DMS53 treated with DMSO at 0.1 percent for 48 hours (cell line): ENCODE measurements at regions not wholly inside any gene's neighbourhood (a gene's known extent, or its start where the extent isn't known, plus 50 kb on each side); places are given as distances from the start of the nearest gene placed in this dataset.
"Not testable (repeated sequence)": the region's sequence is repeated elsewhere in the genome, so short reads cannot be mapped to it uniquely, and the experiment has no call there.

Source experiments
- DNase-seq: peaks from one replicate; lab custom pipeline; 2025; ENCODE audit not compliant: unreplicated experiment; lab: John Stamatoyannopoulos, UW

DNA sequence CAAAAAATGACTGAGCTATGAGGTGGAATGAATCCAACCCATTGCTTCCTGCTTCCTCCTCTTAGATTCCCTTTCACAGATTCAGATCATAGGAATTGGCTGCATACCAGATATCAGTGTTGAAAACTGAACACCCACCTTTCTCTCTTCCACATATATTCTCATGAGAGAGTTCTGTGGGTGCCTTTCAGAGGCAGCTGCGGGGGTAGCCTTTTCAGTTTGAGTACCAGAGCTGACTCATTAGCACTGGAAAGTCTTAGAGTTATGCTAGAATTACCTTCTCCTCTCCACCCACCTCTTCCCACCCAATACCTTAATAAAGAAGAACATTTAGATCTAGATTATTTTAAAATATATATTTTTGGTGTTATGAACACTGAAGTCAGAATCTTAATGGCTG, 495.4 kb upstream of the SEL1L start:
- no peak for DNase-seq

DNA sequence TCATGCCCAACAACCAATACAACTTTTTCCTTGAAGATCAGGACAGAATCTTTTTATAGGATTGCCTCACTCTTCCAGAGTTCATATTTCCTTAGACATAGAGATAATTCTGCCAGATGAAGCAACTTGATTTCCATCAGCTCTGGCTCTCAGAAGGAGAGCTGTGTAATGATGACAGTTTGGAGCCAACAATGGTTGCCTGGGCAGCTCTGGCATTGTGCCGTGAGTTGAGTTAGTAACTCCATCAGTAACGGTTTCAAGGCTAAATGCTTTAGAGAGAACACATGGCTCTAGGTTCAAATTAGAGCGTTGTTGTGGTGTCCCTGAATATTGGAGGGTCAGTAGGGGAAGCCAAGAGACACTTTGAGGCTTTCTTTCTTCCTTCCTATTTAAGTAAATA, 501.7 kb upstream of the SEL1L start:
- no peak for DNase-seq

DNA sequence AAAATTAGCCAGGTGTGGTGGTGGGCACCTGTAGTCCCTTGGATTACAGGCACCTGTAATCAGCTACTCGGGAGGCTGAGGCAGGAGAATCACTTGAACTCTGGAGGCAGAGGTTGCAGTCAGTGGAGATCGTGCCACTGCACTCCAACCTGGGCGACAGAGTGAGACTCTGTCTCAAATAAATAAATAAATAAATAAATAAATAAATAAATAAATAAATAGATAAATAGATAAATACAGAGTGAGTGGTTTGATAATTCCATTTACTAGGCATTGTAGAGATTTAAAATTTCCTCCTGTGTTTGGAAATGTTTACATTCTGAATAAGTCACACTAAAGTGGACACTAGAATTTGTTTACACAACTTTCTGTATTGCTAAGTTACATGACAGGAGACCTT, 504.4 kb upstream of the SEL1L start:
- not testable (repeated sequence) for DNase-seq

DNA sequence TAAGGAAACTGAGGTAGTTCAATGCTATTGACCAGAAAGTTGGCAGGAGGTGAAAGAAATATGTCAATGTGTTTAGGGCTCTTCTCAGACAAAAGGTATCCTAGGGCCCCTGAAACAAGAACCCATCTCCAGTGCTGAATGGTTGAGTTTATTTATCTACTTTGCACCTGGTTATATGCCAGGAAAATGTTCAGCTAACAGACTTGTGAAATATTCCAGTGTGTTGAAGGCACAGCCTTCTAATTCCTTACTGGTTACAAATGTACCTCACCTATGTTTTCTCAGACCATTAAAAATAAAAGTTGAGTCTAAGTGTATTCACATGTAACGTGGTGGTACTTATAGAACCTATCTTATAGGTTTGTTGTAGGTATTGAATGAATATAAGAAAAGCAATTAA, 511.7 kb upstream of the SEL1L start:
- DNase-seq, result no peak

DNA sequence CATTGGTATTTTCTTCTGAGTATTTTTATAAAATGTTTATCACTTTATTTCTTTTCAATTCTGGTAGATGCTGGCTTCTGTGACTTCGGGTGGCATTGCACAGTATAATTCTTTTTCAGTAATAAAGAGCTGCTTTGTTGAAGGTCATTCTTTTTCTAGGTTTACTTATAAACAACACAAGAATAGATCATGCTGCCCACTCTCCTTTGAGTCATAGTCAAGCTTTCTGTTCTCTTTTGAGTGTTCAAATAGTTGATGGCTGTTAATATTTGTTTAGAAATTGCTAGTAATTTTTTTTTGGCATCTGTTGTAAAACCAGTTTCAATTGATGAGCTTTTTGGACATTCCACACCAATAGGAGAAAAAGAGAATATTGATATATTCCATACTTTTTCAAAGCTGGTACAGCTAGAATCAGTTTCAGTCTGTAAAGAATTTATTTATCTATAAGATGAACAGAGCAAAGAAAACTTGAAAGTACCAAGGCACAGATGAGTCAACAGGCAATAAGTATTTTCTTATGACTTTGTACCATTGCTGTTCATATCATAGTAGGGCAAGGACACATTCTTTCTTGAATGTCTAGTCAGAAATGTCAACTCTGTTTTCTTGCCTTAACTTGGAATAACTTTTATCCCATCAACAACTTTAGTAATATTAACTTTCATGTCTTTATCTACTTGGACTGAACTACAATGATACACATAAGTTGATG, 513.0 kb upstream of the SEL1L start:
- DNase-seq, result no peak

DNA sequence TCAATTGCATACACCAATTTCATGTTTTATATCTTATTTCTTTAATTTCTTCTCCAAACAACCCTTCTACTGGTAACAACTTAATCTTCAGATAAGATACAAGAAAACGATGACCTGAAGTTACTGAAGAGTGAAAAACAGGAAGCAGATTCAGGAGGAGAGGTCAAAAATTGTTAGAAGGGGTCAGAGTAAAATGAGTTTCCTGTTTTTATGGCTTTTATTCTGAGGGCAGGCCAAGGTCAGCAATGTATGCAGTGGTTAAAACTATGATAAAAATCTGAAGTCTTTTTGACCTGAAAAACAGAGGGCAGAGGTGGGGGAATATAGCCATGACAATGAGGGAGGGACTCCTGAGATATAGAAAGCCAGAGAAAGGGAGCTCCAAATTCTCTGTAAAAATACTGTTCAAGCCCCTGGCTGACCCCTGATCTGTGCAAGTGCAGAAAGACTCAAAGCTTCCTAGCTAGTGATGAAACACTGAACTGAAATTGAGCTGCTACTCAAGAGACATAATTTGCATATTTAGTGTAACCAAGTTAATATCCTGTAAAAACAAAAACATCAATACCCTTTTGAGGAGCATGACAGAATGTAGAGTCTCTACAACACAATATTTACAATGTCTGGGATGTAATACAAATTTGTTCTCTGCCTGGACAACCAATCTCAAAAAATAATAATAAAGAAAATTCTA, 514.3 kb upstream of the SEL1L start:
- no peak for DNase-seq

DNA sequence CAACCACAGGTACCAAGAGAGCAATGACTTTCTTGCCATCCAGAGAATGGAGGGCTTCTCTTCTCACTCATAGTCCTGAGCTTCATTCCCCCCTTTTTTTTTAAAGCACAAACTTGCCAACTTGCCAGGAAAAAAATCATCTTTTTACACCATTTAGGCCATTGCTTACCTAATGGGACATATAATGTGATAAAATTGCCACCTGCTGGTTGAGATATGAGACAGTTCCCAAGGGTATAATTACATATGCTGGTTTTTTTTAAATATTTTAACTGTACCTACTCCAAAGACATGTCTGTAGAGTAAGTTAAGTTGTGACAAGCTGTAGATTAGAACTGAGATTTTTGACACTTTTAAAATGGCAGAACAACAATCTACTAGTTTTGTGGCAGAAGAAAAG, 519.1 kb upstream of the SEL1L start:
- DNase-seq, result no peak

DNA sequence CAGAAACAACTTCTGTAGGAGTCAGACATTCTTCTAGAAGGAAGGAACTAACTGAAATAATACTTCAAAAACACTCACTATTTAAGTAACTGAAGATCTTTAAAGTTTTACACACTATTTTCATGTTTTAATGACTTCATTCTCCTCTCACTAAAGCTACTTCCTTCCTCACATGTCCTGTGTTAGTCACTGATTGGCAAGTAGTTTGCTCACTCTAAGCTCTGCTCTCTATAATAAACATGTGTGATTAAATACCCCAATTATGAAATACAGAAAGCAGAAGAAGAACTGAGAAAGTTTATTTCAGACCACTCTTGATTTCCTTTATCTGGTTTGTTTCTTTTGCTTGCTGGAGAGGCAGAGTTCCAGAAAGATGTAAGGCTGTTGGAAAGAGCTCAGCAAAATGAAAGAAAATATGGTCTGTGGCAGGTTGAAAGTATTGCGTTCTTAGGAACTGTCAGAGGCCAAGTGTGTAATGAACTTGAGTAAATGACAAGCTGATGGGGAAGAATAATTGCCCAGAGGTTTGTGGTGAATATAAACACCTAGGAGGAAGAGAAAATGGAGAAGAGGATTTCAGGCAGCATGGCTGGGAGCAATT, 522.0 kb upstream of the SEL1L start:
- no peak for DNase-seq

DNA sequence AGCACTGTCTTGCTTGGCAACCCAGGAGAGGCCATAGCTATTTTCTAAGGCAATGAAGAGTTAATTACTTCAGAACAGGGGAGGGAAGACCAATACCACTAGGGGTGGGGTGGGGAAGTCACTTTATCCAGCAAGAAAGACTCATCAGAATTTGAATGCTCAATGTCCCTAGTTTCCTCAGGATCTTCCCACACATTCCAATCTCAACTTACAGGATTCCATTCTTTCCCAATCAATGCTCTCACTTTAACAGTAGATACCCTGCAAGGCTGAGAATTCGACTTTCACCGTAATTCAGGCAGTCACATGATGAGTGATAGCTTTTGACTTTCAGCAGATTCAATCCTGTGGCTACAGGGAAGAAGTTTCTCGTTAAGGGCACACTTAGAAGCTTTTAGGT, 526.6 kb upstream of the SEL1L start:
- no peak for DNase-seq

DNA sequence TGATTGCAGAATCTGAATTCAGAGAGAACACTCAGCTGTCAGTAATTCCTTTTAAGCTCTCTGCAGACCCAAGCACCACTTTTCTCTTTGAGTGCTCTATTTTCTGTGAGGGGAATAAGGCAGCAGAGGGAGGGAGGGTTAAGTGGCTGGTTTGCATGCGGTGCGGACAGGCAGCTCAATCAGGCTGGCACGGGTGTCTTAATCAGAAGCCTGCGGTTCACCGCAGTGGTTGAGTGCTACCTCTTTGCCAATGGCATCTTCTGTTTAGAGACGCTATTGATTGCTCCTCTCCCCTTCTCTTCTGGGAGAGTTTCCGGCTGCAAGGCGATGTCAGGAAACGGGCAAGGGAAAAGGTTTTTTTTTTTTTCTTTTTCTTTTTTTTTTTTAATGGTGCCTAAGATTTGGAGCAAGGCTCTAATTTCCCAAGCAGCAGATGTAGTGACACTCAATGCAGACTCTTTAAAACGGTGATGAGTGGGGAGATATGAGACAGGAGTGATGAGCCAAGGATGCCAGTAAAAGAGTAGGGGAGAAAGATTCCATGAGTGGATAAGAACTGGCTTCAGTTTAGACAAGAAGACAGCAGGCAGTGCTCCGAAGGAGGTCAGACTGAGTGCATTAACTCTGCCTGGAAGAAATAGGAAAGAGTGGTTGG, 533.7 kb upstream of the SEL1L start:
- DNase-seq, result no peak

DNA sequence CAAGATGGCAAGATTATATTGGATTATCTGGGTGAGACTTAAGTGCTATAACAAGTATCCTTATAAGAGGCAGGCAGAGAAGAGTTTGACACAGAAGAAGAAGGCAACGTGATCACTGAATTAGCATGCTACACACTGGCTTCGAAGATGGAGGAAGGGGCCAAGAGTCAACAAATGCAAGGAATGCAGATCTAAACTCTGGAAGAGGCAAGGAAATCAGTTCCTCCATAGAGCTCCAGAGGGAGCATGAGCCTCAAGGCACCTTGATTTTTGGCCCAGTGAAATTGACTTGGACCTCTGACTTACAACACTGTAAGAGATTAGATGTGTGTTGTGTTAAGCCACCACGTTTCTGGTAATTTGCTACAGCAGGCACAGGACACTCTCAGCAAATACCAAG, 536.4 kb upstream of the SEL1L start:
- DNase-seq, result no peak

DNA sequence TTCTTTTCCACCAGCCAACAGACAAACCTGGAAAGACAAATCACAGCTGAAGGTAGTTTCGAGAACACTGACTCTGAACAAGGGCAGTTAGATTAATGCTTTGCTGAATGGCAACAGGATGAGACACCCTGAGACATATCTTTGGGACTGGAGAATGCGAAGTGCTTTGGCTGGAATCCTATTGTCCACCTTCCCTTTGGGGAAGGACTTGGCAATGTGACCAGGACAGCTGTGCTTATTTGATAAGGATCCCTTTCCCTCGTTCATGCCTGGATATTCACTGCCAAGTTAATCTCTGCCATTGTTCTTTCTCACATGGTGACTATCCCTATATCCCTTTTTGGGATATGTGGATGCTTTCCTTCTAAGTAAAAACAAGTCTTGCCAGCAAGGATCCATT, 537.1 kb upstream of the SEL1L start:
- no peak for DNase-seq

DNA sequence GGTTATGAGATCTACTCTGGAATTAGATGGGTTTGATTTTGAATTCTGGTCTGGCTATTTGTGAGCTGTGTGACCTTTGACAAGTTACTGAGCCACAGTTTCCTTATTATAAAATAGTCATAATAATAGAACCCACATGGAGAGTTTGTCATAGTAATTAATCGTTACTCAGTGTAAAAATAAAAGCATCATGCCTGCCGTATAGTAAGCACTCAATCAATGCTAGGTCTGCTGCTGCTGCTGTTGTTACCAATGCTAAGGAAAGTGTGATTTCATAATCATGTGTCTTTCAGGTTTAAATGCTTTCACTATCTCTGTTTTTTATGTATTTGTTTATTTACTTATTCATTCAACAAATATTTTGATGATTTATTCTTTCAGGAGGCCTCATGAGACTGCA, 539.9 kb upstream of the SEL1L start:
- DNase-seq, result no peak

DNA sequence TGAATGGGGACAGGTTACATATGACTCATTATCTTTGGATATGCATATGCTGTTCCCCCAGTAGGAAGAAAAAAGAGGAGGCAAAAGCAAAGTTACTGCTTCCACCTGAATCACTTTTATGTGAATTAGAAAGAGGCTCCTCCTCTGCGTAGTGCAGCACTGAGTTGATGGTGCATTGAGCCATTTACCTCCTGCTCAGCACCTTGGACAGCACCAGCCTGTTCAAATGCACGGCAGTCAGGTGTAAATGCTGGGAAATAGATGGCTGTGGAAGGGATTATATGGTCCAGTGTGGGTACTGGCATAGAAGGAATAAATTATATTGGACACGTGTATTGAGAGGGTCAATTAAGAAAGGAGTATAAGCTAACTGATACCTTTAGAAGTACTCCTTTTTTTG, 541.9 kb upstream of the SEL1L start:
- no peak for DNase-seq

DNA sequence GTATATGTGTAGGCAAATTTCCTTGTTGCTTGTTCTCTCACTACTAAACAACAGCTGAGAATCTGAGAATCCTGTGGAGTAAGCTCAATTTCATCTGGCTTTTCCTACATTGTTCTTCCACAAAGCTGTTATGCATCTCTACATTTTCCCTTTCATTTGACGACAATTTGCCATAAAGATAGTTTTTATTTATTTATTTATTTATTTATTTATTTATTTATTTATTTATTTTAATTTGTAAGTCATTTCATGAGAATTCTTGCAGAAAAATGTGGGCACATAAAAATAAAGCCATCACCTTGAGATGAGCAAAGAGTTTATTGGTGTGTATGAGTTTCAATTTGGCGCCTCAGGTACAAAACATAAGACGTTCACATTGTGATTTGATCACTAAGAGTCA, 545.9 kb upstream of the SEL1L start:
- DNase-seq, result no peak

DNA sequence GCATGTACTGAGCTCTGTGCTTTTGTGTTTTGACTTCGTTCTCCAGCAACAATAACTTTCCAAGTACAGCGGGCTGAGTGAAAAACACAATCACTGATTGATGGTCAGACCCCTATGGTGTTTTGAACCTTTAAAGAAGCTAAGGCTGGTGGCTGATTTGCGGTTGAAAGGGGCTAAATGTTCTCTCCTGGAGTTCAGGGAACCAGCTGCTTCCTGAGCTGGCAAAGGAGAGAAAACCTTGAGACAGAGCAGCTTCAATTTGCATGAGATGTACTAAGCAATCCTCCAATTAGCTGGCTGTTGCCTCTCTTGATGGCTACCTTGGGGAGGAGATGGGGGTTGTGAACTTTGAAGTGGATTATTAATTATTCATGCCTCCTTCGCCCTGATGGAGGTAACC, 546.7 kb upstream of the SEL1L start:
- no peak for DNase-seq

DNA sequence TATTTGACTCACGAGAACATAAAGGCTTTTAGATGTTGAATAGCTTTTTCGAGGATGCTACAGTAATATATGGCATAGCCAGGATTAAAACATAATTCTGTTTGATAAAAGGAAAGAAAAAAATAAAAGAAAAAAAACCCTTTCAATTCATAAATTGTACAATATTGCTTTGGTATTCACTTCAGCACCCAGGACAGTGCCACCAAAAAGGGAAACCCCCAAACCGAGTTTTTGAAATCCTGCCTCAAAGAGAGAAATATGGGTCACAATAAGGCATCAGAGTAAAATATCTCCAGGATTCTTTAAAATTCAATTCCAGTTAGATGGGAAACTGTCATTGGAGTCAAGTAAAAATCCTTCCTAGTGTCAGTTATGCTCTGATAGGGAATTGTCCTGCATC, 551.2 kb upstream of the SEL1L start:
- DNase-seq, result no peak

DNA sequence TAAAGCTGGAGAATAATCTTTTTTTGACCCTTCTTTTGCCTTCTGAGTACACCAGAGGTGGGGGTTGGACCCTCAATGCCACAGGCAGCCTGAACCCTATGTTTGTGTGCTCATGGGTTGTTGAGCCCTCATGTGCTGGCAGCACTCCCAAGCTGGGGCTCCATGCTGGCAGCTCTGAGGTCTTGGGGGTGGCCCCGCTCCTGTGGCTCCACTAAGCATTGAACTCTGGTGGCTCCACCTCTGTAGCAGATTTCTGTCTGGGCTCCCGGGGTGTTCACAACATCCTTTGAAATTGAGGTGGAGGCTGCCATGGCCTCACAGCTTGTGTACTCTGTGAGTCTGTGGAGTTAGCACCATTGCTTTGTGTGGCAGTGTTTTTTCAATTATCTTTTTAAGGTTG, 557.4 kb upstream of the SEL1L start:
- no peak for DNase-seq

DNA sequence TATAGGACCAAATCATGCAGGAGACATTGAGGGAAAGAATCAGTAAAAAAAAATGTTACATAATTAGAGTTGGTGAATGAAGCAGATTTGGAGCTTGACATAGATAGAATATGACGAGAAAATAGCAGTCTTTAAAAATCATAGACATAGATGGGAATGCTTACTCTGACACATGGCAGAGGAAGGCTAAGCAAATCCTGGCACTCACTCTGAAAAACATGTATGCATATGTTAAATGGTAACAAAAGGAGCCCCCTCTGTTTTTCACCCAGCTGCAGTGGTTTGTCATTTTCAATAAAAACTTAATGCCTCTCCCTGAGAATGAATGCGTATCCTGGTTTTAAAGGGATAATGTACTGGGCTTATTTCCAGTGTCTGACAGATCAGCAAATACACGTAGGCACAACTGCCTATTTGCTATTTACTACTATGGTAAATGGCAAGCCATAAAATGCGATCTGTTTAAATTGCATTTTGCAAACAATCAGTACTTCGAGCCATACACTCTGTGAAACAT, 561.2 kb upstream of the SEL1L start:
- no peak for DNase-seq

DNA sequence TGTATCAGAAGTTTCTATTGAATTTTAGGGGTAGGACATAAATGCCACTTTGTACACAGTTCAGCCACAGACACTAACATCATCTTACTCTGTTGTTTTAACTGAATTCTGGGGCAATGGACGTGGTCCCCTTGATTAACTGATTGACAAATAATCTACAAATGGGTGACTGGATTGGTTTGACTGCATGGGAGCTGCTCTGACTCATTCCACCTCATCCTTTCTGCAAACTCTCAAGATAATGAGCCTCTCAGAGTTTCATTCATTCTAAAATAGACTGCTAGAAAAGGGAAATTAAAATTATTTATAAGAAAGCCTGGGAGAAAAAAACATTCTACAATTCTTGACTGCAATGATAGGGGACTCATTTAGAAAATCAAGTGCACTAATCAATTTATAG, 570.4 kb upstream of the SEL1L start:
- no peak for DNase-seq

DNA sequence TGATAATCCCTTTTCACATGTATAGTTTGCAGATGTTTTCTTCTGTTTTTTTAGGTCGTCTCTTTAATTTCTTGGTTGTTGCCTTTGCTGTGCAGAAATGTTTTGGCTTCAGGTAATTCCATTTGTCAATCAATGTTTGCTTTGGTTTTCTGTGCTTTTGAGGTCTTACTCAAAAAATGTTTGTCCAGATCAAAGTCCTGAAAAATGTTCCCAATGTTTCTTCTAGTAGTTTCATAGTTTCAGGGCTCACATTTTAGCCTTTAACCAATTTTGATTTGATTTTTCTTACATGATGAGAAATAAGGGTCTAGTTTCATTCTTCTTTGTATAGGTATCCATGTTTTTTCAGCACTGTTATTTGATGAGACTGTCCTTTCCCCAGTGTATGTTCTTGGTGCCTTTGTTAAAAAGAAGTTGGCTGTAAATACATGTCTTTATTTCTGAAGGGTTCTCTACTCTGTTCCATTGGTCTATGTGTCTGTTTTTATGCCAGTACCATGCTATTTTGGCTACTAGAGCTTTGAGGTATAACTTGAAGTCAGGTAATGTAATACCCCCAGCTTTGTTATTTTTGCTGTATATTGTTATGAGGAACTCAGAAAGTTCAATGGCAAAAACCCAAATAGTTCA, 578.7 kb upstream of the SEL1L start:
- DNase-seq, result no peak
